ENCODE measurements at regions not wholly inside any gene's neighbourhood (a gene's known extent, or its start where the extent isn't known, plus 50 kb on each side); places are given as distances from the start of the nearest gene placed in this dataset.

DNA sequence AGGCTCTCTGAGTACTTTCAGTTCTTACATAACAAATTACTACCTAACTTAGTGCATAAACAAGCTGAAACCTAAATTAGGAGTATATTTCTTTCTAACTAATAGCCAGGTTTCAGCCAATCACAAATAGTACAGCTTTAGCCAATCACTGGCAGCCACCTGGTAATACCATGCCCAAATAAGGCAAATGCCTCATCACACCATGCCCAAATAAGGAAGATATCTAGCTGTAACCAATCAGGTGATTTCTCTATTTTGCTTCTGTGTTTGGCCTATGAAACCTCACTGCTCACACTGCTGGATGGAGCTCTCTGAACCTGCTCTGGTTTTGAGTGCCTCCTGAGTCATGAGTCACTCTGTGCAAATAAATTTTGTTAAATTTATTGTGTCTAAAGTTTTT lies 113.5 kb downstream of the DDIT4L start:
- no peak for TF ChIP-seq EP300 (IDR thresholded peaks at IDR 0.05)
- TF ChIP-seq, protein P1, sequence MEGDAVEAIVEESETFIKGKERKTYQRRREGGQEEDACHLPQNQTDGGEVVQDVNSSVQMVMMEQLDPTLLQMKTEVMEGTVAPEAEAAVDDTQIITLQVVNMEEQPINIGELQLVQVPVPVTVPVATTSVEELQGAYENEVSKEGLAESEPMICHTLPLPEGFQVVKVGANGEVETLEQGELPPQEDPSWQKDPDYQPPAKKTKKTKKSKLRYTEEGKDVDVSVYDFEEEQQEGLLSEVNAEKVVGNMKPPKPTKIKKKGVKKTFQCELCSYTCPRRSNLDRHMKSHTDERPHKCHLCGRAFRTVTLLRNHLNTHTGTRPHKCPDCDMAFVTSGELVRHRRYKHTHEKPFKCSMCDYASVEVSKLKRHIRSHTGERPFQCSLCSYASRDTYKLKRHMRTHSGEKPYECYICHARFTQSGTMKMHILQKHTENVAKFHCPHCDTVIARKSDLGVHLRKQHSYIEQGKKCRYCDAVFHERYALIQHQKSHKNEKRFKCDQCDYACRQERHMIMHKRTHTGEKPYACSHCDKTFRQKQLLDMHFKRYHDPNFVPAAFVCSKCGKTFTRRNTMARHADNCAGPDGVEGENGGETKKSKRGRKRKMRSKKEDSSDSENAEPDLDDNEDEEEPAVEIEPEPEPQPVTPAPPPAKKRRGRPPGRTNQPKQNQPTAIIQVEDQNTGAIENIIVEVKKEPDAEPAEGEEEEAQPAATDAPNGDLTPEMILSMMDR (IDR thresholded peaks at IDR 0.05) = no peak
- TF ChIP-seq POLR2AphosphoS5 (IDR thresholded peaks at IDR 0.05) = no peak
- TF ChIP-seq POLR2A (IDR thresholded peaks at IDR 0.05; ENCODE audit: low read depth) = no peak
